Left colon (tissue), 2 donors: ENCODE measurements at regions not wholly inside any gene's neighbourhood (a gene's known extent, or its start where the extent isn't known, plus 50 kb on each side); places are given as distances from the start of the nearest gene placed in this dataset.
A peak's percentile ranks its signal among the peaks of the same experiment; 100 is the strongest.

Experiments
- ATAC-seq: fragments of 200-7000 bp; cut with Tn5 transposase; one replicate; pipeline ENCODE4 v1.9.1; 2020; ENCODE audit warnings: mild to moderate bottlenecking, moderate library complexity
- DNase-seq, 2 donors: peaks; one replicate each; pipeline ENCODE4 v3.0.0-alpha.2; 2020
- intact Hi-C, 2 donors: fragments of 100-400 bp; cut with DNase I in 1 of 2; cut with micrococcal nuclease in 1 of 2; formaldehyde crosslinking; loops; one replicate each; pipeline versions ENCODE4 v1.11.2 to v1.14.0; 2022; cut with DNase I, micrococcal nuclease
- donor health status: DM: no; HTN: no; CAD: no.
- donor health status: DM: yes; HTN: yes; CAD: no.

DNA sequence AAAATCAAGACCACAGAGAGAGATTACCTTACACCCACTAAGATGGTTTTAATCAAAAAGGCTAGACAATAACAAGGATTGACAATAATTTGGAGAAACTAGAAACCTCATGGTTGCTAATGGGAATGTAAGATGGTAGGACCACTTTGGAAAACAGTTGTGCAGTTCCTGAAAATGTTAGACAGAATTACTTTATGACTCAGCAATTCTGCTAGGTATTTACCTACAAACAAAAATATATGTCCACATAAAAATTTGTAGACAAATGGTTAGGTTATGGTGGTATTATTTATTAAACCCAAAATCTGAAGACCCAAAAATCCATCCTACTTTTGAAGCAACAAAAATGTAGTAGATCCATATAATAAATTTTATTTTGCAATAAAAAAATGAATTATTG lies 1027.0 kb upstream of the ADGRL3 start:
- intact Hi-C loops = no loop called here
- ATAC-seq (no peak), DNase-seq (no peak)

DNA sequence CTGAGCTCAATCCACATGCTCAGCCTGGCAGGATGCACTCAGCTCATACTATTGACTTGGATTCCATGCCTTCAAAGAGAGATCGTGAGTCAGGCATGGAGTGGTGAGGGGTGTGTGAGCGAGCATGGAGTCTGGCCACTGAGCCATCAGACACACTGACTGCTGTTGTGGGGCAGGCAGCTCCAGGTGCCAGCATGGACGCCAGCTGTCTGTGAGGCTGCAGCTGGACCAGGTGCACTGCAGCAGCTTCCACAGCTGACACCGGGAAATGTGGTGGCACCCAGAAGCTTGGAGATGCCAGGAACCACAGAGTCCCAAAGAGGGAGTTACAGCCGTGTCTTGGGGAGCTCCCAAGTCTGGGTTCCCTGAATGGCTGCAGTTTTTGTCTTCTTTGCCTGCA lies 1026.4 kb upstream of the ADGRL3 start:
- ATAC-seq = no peak
- intact Hi-C loops = no loop called here
- no peak for DNase-seq

DNA sequence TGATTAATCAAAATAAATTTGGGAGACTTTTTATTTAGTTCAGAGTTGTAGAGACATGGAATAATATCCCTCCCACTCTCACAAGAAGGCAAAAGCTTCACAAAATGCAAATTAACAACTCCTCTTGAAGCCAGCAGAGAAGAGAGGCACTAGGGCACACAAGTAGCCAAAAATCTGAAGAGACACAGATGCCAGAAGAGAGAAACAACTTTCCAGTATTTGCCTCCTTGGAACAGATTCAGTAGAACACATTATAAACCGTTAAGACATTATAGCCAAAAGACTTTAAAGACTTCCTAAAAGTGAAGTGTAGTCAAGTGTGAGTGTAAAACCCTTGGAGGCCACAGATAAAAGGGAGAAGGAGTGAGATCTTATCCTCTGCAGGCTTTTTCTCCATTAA lies 1024.9 kb upstream of the ADGRL3 start:
- ATAC-seq (no peak), DNase-seq (no peak)
- intact Hi-C loops = no loop called here

DNA sequence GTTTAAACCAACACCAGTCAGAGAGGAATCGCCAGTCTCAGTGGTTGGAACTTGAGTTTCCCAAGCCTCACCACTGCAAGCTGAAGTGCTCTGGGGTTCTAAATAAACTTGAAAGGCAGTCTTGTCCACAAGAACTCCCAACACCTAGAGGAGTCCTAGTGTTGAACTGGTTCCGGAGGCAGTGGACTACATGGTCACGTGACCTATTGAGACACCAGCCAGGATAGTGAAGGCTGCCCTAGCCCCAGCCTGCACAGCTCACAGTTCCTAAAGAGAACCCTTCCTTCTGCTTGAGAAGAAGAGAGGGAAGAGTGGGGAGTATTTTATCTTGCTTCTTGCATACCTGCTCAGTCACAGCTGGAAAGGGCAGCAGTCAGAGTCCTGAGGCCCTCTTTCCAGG lies 1012.7 kb upstream of the ADGRL3 start:
- no peak for ATAC-seq
- intact Hi-C loops = no loop called here
- DNase-seq = no peak

GRCh38 chr4:60189286-60189685 lies 1010.8 kb upstream of the ADGRL3 start:
- intact Hi-C loops = no loop called here
- no peak for DNase-seq
- ATAC-seq = no peak

GRCh38 chr4:60194214-60194613 lies 1005.9 kb upstream of the ADGRL3 start:
- intact Hi-C loops = no loop called here
- ATAC-seq (no peak), DNase-seq (no peak)

DNA sequence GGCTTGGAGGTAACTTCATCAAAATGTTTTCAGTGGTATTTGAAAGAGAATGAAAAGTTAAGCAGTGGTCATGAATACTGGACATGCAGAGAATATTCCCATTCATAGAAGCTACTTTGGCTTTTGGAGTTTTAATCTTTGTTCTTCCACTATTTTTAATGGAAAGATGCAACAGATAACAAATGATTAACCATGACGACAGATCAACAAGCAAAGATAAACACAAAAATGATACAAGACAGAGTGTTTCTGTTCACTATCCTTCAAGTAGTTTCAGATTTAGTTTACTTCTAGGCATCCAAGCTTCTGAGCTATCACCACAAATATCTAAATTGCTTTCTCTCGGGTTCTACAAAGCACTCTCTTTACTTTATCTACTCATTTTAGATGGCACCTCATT lies 1004.9 kb upstream of the ADGRL3 start:
- no peak for ATAC-seq
- intact Hi-C loops = no loop called here
- no peak for DNase-seq

- DNase-seq (peak in 1 of 2 donors; percentile 48), ATAC-seq (no peak)
- intact Hi-C loops = no loop called here
Observed at GRCh38 chr4:60201052-60201673, 999.0 kb upstream of the ADGRL3 start.

GRCh38 chr4:60209588-60209987 lies 990.5 kb upstream of the ADGRL3 start:
- DNase-seq = no peak

DNA sequence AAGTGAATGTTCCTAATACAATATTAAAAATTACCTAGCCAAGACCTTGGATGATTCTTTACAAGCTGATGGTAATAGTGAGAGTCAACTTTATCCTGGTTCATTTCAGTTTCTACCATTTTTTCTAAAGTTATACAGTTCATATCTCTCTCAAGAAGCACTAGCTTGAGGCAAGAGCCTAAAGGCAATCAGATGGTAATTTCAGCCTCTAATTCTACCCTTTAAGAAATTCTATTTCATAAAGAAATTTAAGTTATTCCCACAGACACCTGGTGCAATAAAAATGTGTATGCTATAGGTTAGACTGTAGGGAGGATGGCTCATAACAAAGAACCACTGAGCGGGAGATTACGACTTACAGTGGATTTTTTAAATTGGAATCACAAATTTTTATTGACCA lies 984.2 kb upstream of the ADGRL3 start:
- intact Hi-C loops = no loop called here
- no peak for ATAC-seq

More at GRCh38 chr4:60209588-60209987, 990.5 kb upstream of the ADGRL3 start:
- no peak for ATAC-seq
- intact Hi-C loops = no loop called here

DNA sequence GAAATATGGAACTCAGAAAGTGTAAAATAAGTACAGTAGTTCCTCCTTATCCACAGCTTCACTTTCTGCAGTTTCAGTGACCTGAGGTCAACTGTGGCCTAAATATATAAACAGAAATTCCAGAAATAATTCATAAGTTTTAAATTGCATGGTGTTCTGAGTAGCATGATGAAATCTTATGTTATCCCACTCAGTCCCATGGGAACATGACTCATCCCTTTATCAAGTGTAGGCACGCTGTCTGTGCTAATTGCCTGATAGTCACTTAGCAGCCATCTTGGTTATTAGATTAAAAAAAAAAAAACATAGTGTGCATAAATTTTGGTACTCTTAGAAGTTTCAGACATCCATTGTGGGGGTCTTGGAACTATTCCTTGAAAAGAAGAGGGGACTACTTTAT lies 983.4 kb upstream of the ADGRL3 start:
- ATAC-seq (no peak), DNase-seq (no peak)
- intact Hi-C loops = no loop called here

More for the DNA sequence above, 984.2 kb upstream of the ADGRL3 start:
- DNase-seq = no peak

GRCh38 chr4:60221866-60222265 lies 978.3 kb upstream of the ADGRL3 start:
- intact Hi-C loops = no loop called here
- ATAC-seq (no peak), DNase-seq (no peak)

- no peak for DNase-seq
- no peak for ATAC-seq
Observed at GRCh38 chr4:60223208-60223923, 976.8 kb upstream of the ADGRL3 start.

GRCh38 chr4:60241866-60242265 lies 958.3 kb upstream of the ADGRL3 start:
- intact Hi-C loops = no loop called here
- DNase-seq (no peak), ATAC-seq (no peak)

More at GRCh38 chr4:60223208-60223923, 976.8 kb upstream of the ADGRL3 start:
- intact Hi-C loops = no loop called here

GRCh38 chr4:60249784-60250183 lies 950.3 kb upstream of the ADGRL3 start:
- DNase-seq (no peak), ATAC-seq (no peak)

DNA sequence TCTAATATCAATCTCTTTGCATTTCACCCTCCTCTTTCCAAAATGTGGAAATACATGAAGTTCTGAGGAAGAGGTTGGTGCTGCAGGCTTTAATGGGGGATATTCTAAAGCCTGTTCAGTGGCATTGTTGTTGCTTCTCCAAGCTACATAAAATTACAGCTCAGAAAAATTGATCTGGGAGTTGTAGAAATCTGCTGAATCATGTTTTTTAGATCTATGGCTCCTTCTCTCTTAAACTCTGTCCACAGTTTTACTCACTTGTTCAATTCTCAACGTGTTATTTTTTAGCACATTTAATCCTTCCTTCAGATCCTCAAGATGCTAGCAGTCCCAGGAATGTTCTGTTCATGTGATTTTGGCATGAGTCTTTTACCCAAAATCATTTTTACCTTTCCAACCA lies 949.5 kb upstream of the ADGRL3 start:
- intact Hi-C loops = no loop called here
- ATAC-seq = no peak
- no peak for DNase-seq

More at GRCh38 chr4:60249784-60250183, 950.3 kb upstream of the ADGRL3 start:
- intact Hi-C loops = no loop called here

DNA sequence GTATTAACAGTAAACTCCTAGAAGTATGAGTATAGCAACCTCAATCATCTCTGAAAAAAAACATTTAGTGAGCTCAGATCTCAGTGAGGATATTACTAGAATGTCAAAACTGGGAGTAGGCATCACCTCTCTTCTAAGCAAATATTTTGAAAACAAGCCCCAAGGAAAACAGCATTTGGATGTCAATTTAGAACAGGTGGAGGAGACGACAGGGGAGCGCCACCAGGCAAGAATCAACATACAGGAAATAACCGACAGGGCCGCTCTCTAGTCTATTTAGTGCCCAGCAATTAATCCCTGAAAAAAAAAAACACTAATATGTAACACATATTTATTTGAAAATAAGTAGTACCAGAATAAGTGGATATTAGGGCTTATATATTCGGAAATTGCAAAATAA lies 940.3 kb upstream of the ADGRL3 start:
- no peak for DNase-seq
- no peak for ATAC-seq
- intact Hi-C loops = no loop called here

DNA sequence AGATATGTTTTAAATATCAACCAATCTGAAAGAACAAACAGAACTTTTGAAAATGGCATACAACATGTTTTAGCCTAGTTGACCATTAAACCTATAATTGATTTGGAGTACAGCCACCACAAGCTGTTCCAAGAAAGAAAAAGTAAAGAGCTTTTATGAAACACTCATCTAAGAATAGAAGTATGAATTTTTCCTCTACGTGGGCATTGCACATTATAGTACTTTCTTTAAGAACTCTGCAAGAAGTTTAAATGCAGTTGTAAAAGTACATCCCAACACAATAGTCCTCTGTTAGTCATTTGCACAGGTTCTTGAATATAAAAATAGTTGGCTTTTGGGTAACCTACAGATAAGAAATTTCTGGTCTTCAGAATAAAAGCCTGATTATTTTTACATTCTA lies 933.6 kb upstream of the ADGRL3 start:
- DNase-seq (no peak), ATAC-seq (no peak)
- intact Hi-C loops = no loop called here

DNA sequence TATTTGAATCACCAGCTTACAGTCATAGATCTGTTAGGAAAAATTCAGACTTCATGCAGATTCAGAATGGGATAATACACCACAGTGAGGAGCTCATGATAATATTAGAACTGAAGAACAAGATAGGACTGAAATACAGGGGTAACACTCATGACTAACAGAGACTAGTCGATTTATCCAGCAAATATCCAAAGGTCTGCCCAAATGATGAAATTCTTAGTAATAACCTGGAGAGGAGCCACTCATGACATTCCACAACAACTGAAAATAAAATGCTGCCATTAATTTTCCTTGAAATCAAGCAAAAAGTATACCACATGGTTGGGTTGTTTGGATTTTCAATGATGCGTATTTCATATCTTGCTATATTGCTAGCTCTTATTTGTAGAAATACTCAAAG lies 903.7 kb upstream of the ADGRL3 start:
- intact Hi-C loops = no loop called here
- ATAC-seq (no peak), DNase-seq (no peak)

GRCh38 chr4:60313611-60314178 lies 886.4 kb upstream of the ADGRL3 start:
- no peak for DNase-seq
- intact Hi-C loops = no loop called here
- ATAC-seq = no peak

- ATAC-seq (no peak), DNase-seq (no peak)
- intact Hi-C loops = no loop called here
Observed at GRCh38 chr4:60314416-60314815, 885.7 kb upstream of the ADGRL3 start.
